NCI-H2171 (cell line): ENCODE measurements at regions not wholly inside any gene's neighbourhood (a gene's known extent, or its start where the extent isn't known, plus 50 kb on each side); places are given as distances from the start of the nearest gene placed in this dataset.

Experiments
- DNase-seq: peaks from one replicate; lab custom pipeline; 2025; lab: John Stamatoyannopoulos, UW

- DNase-seq: no peak
These were observed 59.4 kb upstream of the GK2 start for GRCh38 chr4:79467246-79467932.

DNA sequence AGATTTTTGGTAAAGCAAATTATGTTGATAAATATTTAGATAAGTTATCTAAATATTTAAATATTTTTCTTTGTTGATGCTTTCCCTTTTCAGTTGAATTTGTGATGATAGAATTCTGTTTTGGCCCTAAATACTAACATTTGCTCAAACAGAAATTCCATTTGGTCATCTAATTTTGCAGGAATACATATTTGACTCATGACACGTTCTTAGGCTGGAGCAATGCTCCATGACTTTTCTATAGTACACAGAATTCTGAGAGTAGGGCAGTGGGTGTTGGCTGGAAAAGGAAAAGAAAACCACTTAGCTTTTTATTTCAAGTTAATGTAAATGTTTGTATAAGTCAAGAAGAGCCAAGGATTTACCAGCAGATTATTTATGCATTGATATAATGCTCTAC, 58.6 kb upstream of the GK2 start:
- no peak for DNase-seq
